Activated naive CD4-positive, alpha-beta T cell treated with anti-CD3 and anti-CD28 coated beads, Interleukin-2, amount 50 U/mL, for 24 hours (primary cell): ENCODE measurements at regions not wholly inside any gene's neighbourhood (a gene's known extent, or its start where the extent isn't known, plus 50 kb on each side); places are given as distances from the start of the nearest gene placed in this dataset.

Source experiments
- H3K27ac Mint-ChIP-seq: one replicate; pipeline ENCODE4 v1.8.0; 2021; ENCODE audit warnings: mild to moderate bottlenecking, mixed read lengths
- H3K27me3 Mint-ChIP-seq: one replicate; pipeline ENCODE4 v1.8.0; 2021; ENCODE audit warnings: mixed read lengths
- H3K36me3 Mint-ChIP-seq: one replicate; pipeline ENCODE4 v1.8.0; 2021; ENCODE audit warnings: mixed read lengths
- H3K4me1 Mint-ChIP-seq: one replicate; pipeline ENCODE4 v1.8.0; 2021; ENCODE audit warnings: mixed read lengths
- H3K4me3 Mint-ChIP-seq: one replicate; pipeline ENCODE4 v1.8.0; 2021; ENCODE audit warnings: mild to moderate bottlenecking, mixed read lengths
- H3K9me3 Mint-ChIP-seq: one replicate; pipeline ENCODE4 v1.8.0; 2021; ENCODE audit warnings: mixed read lengths

GRCh38 chr14:61203081-61203753 is 77.9 kb downstream of the TMEM30B start:
- H3K4me1 Mint-ChIP-seq = no peaks in the 10 kb centered on the region
- H3K27ac Mint-ChIP-seq = no peak overlapping the region
- H3K4me3 Mint-ChIP-seq = no peak overlapping the region

GRCh38 chr14:61202124-61202523 is 79.0 kb downstream of the TMEM30B start:
- Mint-ChIP-seq H3K36me3 (no peaks in the 10 kb centered on the region), H3K4me1 (no peaks in the 10 kb centered on the region), H3K4me3 (no peak overlapping the region), H3K27ac (no peak overlapping the region), H3K27me3 (peaks cover 20% of the 10 kb centered on the region), H3K9me3 (no peaks in the 10 kb centered on the region)

More at GRCh38 chr14:61203081-61203753, 77.9 kb downstream of the TMEM30B start:
- Mint-ChIP-seq H3K27me3 (peaks cover 20% of the 10 kb centered on the region), H3K9me3 (no peaks in the 10 kb centered on the region), H3K36me3 (no peaks in the 10 kb centered on the region)

GRCh38 chr14:61201171-61201570 is 80.0 kb downstream of the TMEM30B start:
- Mint-ChIP-seq H3K4me1 (no peaks in the 10 kb centered on the region), H3K4me3 (no peak overlapping the region), H3K27me3 (peaks cover 20% of the 10 kb centered on the region), H3K36me3 (no peaks in the 10 kb centered on the region), H3K27ac (no peak overlapping the region), H3K9me3 (no peaks in the 10 kb centered on the region)

- Mint-ChIP-seq H3K9me3 (no peaks in the 10 kb centered on the region), H3K36me3 (no peaks in the 10 kb centered on the region), H3K27me3 (peaks cover 26% of the 10 kb centered on the region), H3K4me3 (no peak overlapping the region), H3K4me1 (no peaks in the 10 kb centered on the region), H3K27ac (no peak overlapping the region)
Measured at GRCh38 chr14:61197416-61197815, 83.7 kb downstream of the TMEM30B start.

GRCh38 chr14:61196792-61197191 is 84.3 kb downstream of the TMEM30B start:
- Mint-ChIP-seq H3K27me3 (peaks cover 26% of the 10 kb centered on the region), H3K9me3 (no peaks in the 10 kb centered on the region), H3K4me3 (no peak overlapping the region), H3K36me3 (no peaks in the 10 kb centered on the region), H3K27ac (no peak overlapping the region), H3K4me1 (no peaks in the 10 kb centered on the region)

GRCh38 chr14:61196034-61196433 is 85.1 kb downstream of the TMEM30B start:
- Mint-ChIP-seq H3K4me1 (no peaks in the 10 kb centered on the region), H3K36me3 (no peaks in the 10 kb centered on the region), H3K9me3 (no peaks in the 10 kb centered on the region), H3K27ac (no peak overlapping the region), H3K4me3 (no peak overlapping the region), H3K27me3 (peaks cover 30% of the 10 kb centered on the region)

GRCh38 chr14:61193476-61193875 is 87.7 kb downstream of the TMEM30B start:
- peaks cover 10% of the 10 kb centered on the region for H3K4me1 Mint-ChIP-seq
- H3K27ac Mint-ChIP-seq = no peak overlapping the region
- H3K27me3 Mint-ChIP-seq = peaks cover 28% of the 10 kb centered on the region
- no peaks in the 10 kb centered on the region for H3K36me3 Mint-ChIP-seq
- no peak overlapping the region for H3K4me3 Mint-ChIP-seq
- H3K9me3 Mint-ChIP-seq = no peaks in the 10 kb centered on the region

- Mint-ChIP-seq H3K9me3 (no peaks in the 10 kb centered on the region), H3K4me1 (peaks cover 10% of the 10 kb centered on the region), H3K27me3 (peaks cover 27% of the 10 kb centered on the region), H3K36me3 (no peaks in the 10 kb centered on the region), H3K27ac (no peak overlapping the region), H3K4me3 (no peak overlapping the region)
Measured at GRCh38 chr14:61192989-61193388, 88.1 kb downstream of the TMEM30B start.

- H3K27me3 Mint-ChIP-seq = peaks cover 31% of the 10 kb centered on the region
- H3K27ac Mint-ChIP-seq = no peak overlapping the region
- no peaks in the 10 kb centered on the region for H3K9me3 Mint-ChIP-seq
- no peaks in the 10 kb centered on the region for H3K36me3 Mint-ChIP-seq
- H3K4me1 Mint-ChIP-seq = peaks cover 10% of the 10 kb centered on the region
- no peak overlapping the region for H3K4me3 Mint-ChIP-seq
Measured at GRCh38 chr14:61191733-61192132, 89.4 kb downstream of the TMEM30B start.

GRCh38 chr14:61190341-61190740 is 90.8 kb downstream of the TMEM30B start:
- H3K27me3 Mint-ChIP-seq = peaks cover 27% of the 10 kb centered on the region
- no peak overlapping the region for H3K4me3 Mint-ChIP-seq
- no peaks in the 10 kb centered on the region for H3K9me3 Mint-ChIP-seq

GRCh38 chr14:61188978-61189808 is 91.9 kb downstream of the TMEM30B start:
- Mint-ChIP-seq H3K4me1 (peaks cover 10% of the 10 kb centered on the region), H3K9me3 (no peaks in the 10 kb centered on the region), H3K36me3 (no peaks in the 10 kb centered on the region), H3K27me3 (peaks cover 29% of the 10 kb centered on the region), H3K27ac (no peak overlapping the region), H3K4me3 (peak overlapping the region; percentile 40)

More at GRCh38 chr14:61190341-61190740, 90.8 kb downstream of the TMEM30B start:
- no peak overlapping the region for H3K27ac Mint-ChIP-seq
- no peaks in the 10 kb centered on the region for H3K36me3 Mint-ChIP-seq
- peaks cover 10% of the 10 kb centered on the region for H3K4me1 Mint-ChIP-seq

GRCh38 chr14:61188196-61188595 is 92.9 kb downstream of the TMEM30B start:
- Mint-ChIP-seq H3K4me3 (no peak overlapping the region), H3K27me3 (peaks cover 29% of the 10 kb centered on the region), H3K36me3 (no peaks in the 10 kb centered on the region), H3K27ac (no peak overlapping the region), H3K4me1 (peaks cover 14% of the 10 kb centered on the region), H3K9me3 (no peaks in the 10 kb centered on the region)

- Mint-ChIP-seq H3K9me3 (no peaks in the 10 kb centered on the region), H3K4me3 (no peak overlapping the region), H3K4me1 (peaks cover 18% of the 10 kb centered on the region), H3K27ac (no peak overlapping the region), H3K27me3 (peaks cover 28% of the 10 kb centered on the region), H3K36me3 (no peaks in the 10 kb centered on the region)
Measured at GRCh38 chr14:61187196-61187905, 93.8 kb downstream of the TMEM30B start.

- H3K4me3 Mint-ChIP-seq = no peak overlapping the region
- H3K27me3 Mint-ChIP-seq = peaks cover 24% of the 10 kb centered on the region
- peaks cover 18% of the 10 kb centered on the region for H3K4me1 Mint-ChIP-seq
- no peak overlapping the region for H3K27ac Mint-ChIP-seq
- H3K36me3 Mint-ChIP-seq = no peaks in the 10 kb centered on the region
- H3K9me3 Mint-ChIP-seq = no peaks in the 10 kb centered on the region
Measured at GRCh38 chr14:61186341-61187195, 94.6 kb downstream of the TMEM30B start.

GRCh38 chr14:61185534-61185933 is 95.6 kb downstream of the TMEM30B start:
- Mint-ChIP-seq H3K27me3 (peaks cover 19% of the 10 kb centered on the region), H3K4me3 (no peak overlapping the region), H3K27ac (no peak overlapping the region)

More at GRCh38 chr14:61185534-61185933, 95.6 kb downstream of the TMEM30B start:
- Mint-ChIP-seq H3K36me3 (no peaks in the 10 kb centered on the region), H3K4me1 (peaks cover 18% of the 10 kb centered on the region), H3K9me3 (no peaks in the 10 kb centered on the region)
